Osteocyte (in vitro differentiated cells): ENCODE measurements at regions not wholly inside any gene's neighbourhood (a gene's known extent, or its start where the extent isn't known, plus 50 kb on each side); places are given as distances from the start of the nearest gene placed in this dataset.

Experiments
- DNase-seq: peaks from one replicate; pipeline ENCODE4 v3.0.0; 2021; ENCODE audit warnings: mixed read lengths; ENCODE audit not compliant: unreplicated experiment; ENCODE audit errors: extremely low spot score
- H3K27ac Mint-ChIP-seq: one replicate; pipeline ENCODE4 v1.8.0; 2021; ENCODE audit warnings: mild to moderate bottlenecking, mixed read lengths; ENCODE audit not compliant: unreplicated experiment
- H3K27me3 Mint-ChIP-seq: one replicate; pipeline ENCODE4 v1.8.0; 2021; ENCODE audit warnings: mixed read lengths; ENCODE audit not compliant: unreplicated experiment
- H3K36me3 Mint-ChIP-seq: one replicate; pipeline ENCODE4 v1.8.0; 2021; ENCODE audit warnings: mixed read lengths; ENCODE audit not compliant: unreplicated experiment
- H3K4me1 Mint-ChIP-seq: one replicate; pipeline ENCODE4 v1.8.0; 2021; ENCODE audit warnings: mixed read lengths; ENCODE audit not compliant: unreplicated experiment
- H3K4me3 Mint-ChIP-seq: one replicate; pipeline ENCODE4 v1.8.0; 2021; ENCODE audit warnings: mild to moderate bottlenecking, moderate library complexity, mixed read lengths; ENCODE audit not compliant: unreplicated experiment
- H3K9me3 Mint-ChIP-seq: one replicate; pipeline ENCODE4 v1.8.0; 2021; ENCODE audit warnings: mixed read lengths; ENCODE audit not compliant: unreplicated experiment
- CTCF ChIP-seq: fragments of 200-600 bp; sonication (generic); IDR thresholded peaks from 2 replicates; pipeline ENCODE4 v1.5.0; 2021; ENCODE audit warnings: antibody characterized with exemption, mild to moderate bottlenecking, moderate library complexity

- Mint-ChIP-seq H3K27ac (no peak overlapping the region), H3K36me3 (no peaks in the 10 kb centered on the region), H3K27me3 (no peaks in the 10 kb centered on the region), H3K9me3 (no peaks in the 10 kb centered on the region), H3K4me1 (no peaks in the 10 kb centered on the region), H3K4me3 (no peak overlapping the region)
- TF ChIP-seq CTCF = no peak
- DNase-seq = no peak
These were observed 518.6 kb upstream of the MYT1L start for GRCh38 chr2:2849464-2850217.

GRCh38 chr2:2848621-2849333 is 517.7 kb upstream of the MYT1L start:
- Mint-ChIP-seq H3K27ac (no peak overlapping the region), H3K9me3 (no peaks in the 10 kb centered on the region), H3K36me3 (no peaks in the 10 kb centered on the region), H3K27me3 (no peaks in the 10 kb centered on the region), H3K4me1 (no peaks in the 10 kb centered on the region), H3K4me3 (no peak overlapping the region)
- no peak for DNase-seq
- TF ChIP-seq CTCF = no peak

GRCh38 chr2:2848198-2848597 is 517.1 kb upstream of the MYT1L start:
- no peaks in the 10 kb centered on the region for H3K4me1 Mint-ChIP-seq
- H3K36me3 Mint-ChIP-seq = no peaks in the 10 kb centered on the region
- no peaks in the 10 kb centered on the region for H3K9me3 Mint-ChIP-seq
- DNase-seq = no peak
- no peak for TF ChIP-seq CTCF
- H3K27me3 Mint-ChIP-seq = no peaks in the 10 kb centered on the region
- H3K4me3 Mint-ChIP-seq = no peak overlapping the region
- H3K27ac Mint-ChIP-seq = no peak overlapping the region

- Mint-ChIP-seq H3K27me3 (no peaks in the 10 kb centered on the region), H3K36me3 (no peaks in the 10 kb centered on the region), H3K4me1 (no peaks in the 10 kb centered on the region), H3K4me3 (no peak overlapping the region), H3K27ac (no peak overlapping the region), H3K9me3 (no peaks in the 10 kb centered on the region)
- no peak for DNase-seq
- TF ChIP-seq CTCF = no peak
These were observed 516.2 kb upstream of the MYT1L start for GRCh38 chr2:2847209-2847676.
